Activated CD8-positive, alpha-beta memory T cell treated with anti-CD3 and anti-CD28 coated beads, Interleukin-2, amount 10 ng/mL, durations not matched to agents 7 days and 5 days (primary cell): ENCODE measurements at regions not wholly inside any gene's neighbourhood (a gene's known extent, or its start where the extent isn't known, plus 50 kb on each side); places are given as distances from the start of the nearest gene placed in this dataset.

Experiments
- ATAC-seq: fragments of 150-1000 bp; cut with Tn5 transposase; one replicate; pipeline ENCODE4 v1.10.0; 2021; ENCODE audit warnings: moderate library complexity
- CTCF ChIA-PET: fragments of 350-600 bp; sonication (Branson Sonifier 250); formaldehyde crosslinking; loops from one replicate; lab custom pipeline; 2021; ENCODE audit warnings: antibody characterized with exemption; lab: Charles Lee
- DNase-seq: peaks from one replicate; pipeline ENCODE4 v3.0.0-alpha.2; 2020
- H3K27ac Mint-ChIP-seq: one replicate; pipeline ENCODE4 v1.8.0; 2021; ENCODE audit warnings: mild to moderate bottlenecking, mixed read lengths
- H3K27me3 Mint-ChIP-seq: one replicate; pipeline ENCODE4 v1.8.0; 2021; ENCODE audit warnings: mixed read lengths
- H3K36me3 Mint-ChIP-seq: one replicate; pipeline ENCODE4 v1.8.0; 2021; ENCODE audit warnings: mild to moderate bottlenecking, mixed read lengths
- H3K4me1 Mint-ChIP-seq: one replicate; pipeline ENCODE4 v1.8.0; 2021; ENCODE audit warnings: mixed read lengths
- H3K4me3 Mint-ChIP-seq: one replicate; pipeline ENCODE4 v1.8.0; 2021; ENCODE audit warnings: mild to moderate bottlenecking, moderate library complexity, mixed read lengths
- H3K9me3 Mint-ChIP-seq: one replicate; pipeline ENCODE4 v1.8.0; 2022; ENCODE audit warnings: low read depth, mixed read lengths

- H3K27ac Mint-ChIP-seq, result no peak overlapping the region
- no peak for DNase-seq
- no peaks in the 10 kb centered on the region for H3K4me1 Mint-ChIP-seq
- H3K9me3 Mint-ChIP-seq, result no peaks in the 10 kb centered on the region
- no peak for ATAC-seq
- H3K4me3 Mint-ChIP-seq, result no peak overlapping the region
- CTCF ChIA-PET, result no interaction called here
- no peaks in the 10 kb centered on the region for H3K27me3 Mint-ChIP-seq
- H3K36me3 Mint-ChIP-seq, result no peaks in the 10 kb centered on the region
Observed at GRCh38 chr6:4511641-4512020, 264.6 kb upstream of the CDYL start.

DNA sequence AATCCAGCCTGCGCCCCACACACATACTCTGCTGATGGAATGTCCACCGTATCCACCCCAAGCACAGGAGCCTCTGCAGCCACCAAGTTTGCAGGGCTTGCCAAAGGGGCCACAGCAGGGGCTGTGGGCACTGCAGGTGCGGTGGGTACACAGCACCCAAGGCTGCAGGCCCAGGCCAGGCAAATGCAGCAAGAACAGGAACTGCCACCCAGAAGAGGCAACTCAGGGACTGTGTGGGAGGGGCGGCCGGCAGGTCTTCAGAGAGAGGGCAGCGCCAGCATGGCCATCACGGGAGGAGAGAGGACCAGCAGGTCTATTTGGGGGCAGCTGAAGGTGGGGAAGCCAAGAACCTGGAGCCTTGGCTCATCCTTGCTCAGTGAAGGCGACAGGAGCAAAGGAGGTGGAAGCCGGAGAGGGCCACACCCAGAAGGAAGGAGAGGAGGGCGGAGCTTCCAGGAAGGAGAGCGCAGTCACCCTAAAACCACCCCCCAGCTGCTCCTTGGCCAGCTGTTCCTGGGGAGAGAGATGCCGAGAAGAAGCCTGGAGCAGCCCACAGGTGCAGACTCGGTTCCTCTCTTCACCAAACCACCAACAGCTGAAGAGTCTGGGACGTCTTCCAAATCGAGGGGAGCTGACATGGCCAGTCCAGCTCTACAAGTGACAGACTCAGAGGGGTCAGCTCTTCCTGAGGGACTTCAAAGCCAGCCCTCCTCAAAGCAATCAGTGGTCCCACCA lies 265.1 kb upstream of the CDYL start:
- no peak for DNase-seq
- ATAC-seq, result no peak
- no peaks in the 10 kb centered on the region for H3K9me3 Mint-ChIP-seq
- no peaks in the 10 kb centered on the region for H3K36me3 Mint-ChIP-seq
- H3K27ac Mint-ChIP-seq, result no peak overlapping the region
- H3K4me3 Mint-ChIP-seq, result no peak overlapping the region
- H3K27me3 Mint-ChIP-seq, result no peaks in the 10 kb centered on the region
- no peaks in the 10 kb centered on the region for H3K4me1 Mint-ChIP-seq
- CTCF ChIA-PET, result no interaction called here

DNA sequence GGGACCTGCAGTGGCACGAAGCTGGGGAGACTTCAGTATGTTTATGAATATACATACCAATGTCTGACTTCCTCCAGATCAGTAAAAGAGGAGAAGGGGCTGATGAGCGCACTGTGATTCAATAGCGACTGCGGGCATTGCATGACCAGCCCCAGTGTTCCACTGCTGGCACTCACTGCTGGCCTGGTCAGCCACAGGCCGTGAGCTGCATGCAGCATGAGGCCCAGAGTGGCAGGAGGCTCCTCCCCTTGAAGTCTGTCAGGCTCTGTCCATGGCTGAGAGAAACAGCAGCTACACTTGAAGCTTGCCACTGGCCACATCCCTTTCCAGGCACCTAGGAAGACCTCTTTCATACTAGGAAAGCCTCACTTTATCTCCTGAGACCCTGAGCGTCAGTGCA lies 265.9 kb upstream of the CDYL start:
- H3K9me3 Mint-ChIP-seq, result no peaks in the 10 kb centered on the region
- H3K36me3 Mint-ChIP-seq, result no peaks in the 10 kb centered on the region
- ATAC-seq, result no peak
- CTCF ChIA-PET, result no interaction called here
- H3K27ac Mint-ChIP-seq, result no peak overlapping the region
- DNase-seq, result no peak
- H3K27me3 Mint-ChIP-seq, result peaks cover under 1% of the 10 kb centered on the region
- H3K4me1 Mint-ChIP-seq, result no peaks in the 10 kb centered on the region
- no peak overlapping the region for H3K4me3 Mint-ChIP-seq

- H3K9me3 Mint-ChIP-seq, result no peaks in the 10 kb centered on the region
- ATAC-seq (no peak), DNase-seq (no peak)
- no peaks in the 10 kb centered on the region for H3K36me3 Mint-ChIP-seq
- H3K4me3 Mint-ChIP-seq, result no peak overlapping the region
- H3K4me1 Mint-ChIP-seq, result no peaks in the 10 kb centered on the region
- CTCF ChIA-PET, result no interaction called here
- H3K27me3 Mint-ChIP-seq, result peaks cover 2% of the 10 kb centered on the region
- H3K27ac Mint-ChIP-seq, result no peak overlapping the region
Observed at GRCh38 chr6:4509506-4509905, 266.7 kb upstream of the CDYL start.

GRCh38 chr6:4506792-4507191 lies 269.4 kb upstream of the CDYL start:
- CTCF ChIA-PET, result interaction anchor here (0.7 kb wide), 1 partner anchor 23 kb away, joined by 3 read pairs; no protein-coding TSS in a partner anchor
- no peak overlapping the region for H3K4me3 Mint-ChIP-seq
- peaks cover 6% of the 10 kb centered on the region for H3K27me3 Mint-ChIP-seq
- H3K36me3 Mint-ChIP-seq, result no peaks in the 10 kb centered on the region
- no peaks in the 10 kb centered on the region for H3K4me1 Mint-ChIP-seq
- no peak overlapping the region for H3K27ac Mint-ChIP-seq
- ATAC-seq, result no peak
- DNase-seq, result no peak
- no peaks in the 10 kb centered on the region for H3K9me3 Mint-ChIP-seq

GRCh38 chr6:4506223-4506622 lies 270.0 kb upstream of the CDYL start:
- H3K4me1 Mint-ChIP-seq, result no peaks in the 10 kb centered on the region
- no peaks in the 10 kb centered on the region for H3K9me3 Mint-ChIP-seq
- ATAC-seq (no peak), DNase-seq (no peak)
- H3K4me3 Mint-ChIP-seq, result no peak overlapping the region
- CTCF ChIA-PET, result no interaction called here
- H3K27me3 Mint-ChIP-seq, result peaks cover 6% of the 10 kb centered on the region
- H3K27ac Mint-ChIP-seq, result no peak overlapping the region
- H3K36me3 Mint-ChIP-seq, result no peaks in the 10 kb centered on the region

DNA sequence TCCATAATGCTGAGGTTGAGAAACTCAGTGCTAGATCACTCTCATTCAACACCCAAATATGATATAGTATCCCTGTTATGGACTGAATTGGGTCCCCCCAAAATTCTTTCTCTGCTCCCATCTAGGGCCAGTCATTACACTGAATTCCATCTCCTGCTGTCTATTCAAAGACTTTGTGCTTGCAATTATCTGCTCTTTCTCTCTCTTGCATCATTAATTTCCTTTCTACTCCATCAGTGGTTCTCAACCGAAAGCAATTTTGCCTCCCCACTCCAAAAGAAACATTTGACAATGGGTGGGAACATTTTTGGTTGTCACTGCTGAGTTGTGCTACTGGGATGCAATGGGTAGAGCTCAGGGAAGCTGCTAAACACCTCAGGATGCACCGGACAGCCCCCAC lies 271.5 kb upstream of the CDYL start:
- Mint-ChIP-seq H3K4me1 (no peaks in the 10 kb centered on the region), H3K9me3 (no peaks in the 10 kb centered on the region), H3K27me3 (peaks cover 6% of the 10 kb centered on the region), H3K27ac (no peak overlapping the region), H3K36me3 (no peaks in the 10 kb centered on the region), H3K4me3 (no peak overlapping the region)
- ATAC-seq (no peak), DNase-seq (no peak)
- CTCF ChIA-PET, result no interaction called here

- Mint-ChIP-seq H3K27me3 (peaks cover 6% of the 10 kb centered on the region), H3K27ac (no peak overlapping the region), H3K9me3 (no peaks in the 10 kb centered on the region), H3K36me3 (no peaks in the 10 kb centered on the region), H3K4me3 (no peak overlapping the region), H3K4me1 (no peaks in the 10 kb centered on the region)
- CTCF ChIA-PET, result no interaction called here
- DNase-seq (no peak), ATAC-seq (no peak)
Observed at GRCh38 chr6:4503700-4504099, 272.5 kb upstream of the CDYL start.

DNA sequence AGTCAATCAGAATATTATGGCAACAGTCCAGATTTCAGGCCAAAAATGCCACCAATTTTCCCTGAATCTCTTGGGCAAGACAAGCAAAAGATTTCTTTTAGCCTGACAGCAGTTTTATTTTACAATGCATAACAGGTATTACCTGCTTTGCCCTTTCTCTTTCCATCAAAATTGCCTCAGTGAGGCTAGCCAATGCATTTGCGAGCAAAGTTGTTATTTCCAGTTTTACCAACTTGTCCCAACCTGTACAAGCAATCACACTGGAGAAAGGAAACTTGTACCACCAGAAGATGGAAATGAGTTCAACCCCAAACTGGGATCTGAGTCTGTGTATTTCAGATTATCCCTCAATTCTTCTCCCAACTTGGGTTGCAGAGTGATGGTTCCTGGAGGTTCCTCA lies 279.9 kb upstream of the CDYL start:
- Mint-ChIP-seq H3K36me3 (no peaks in the 10 kb centered on the region), H3K4me1 (no peaks in the 10 kb centered on the region), H3K27me3 (peaks cover 7% of the 10 kb centered on the region), H3K4me3 (no peak overlapping the region), H3K9me3 (peaks cover 2% of the 10 kb centered on the region), H3K27ac (no peak overlapping the region)
- no peak for DNase-seq
- no peak for ATAC-seq
- CTCF ChIA-PET, result no interaction called here

- no peaks in the 10 kb centered on the region for H3K4me1 Mint-ChIP-seq
- peaks cover 3% of the 10 kb centered on the region for H3K27me3 Mint-ChIP-seq
- H3K9me3 Mint-ChIP-seq, result no peaks in the 10 kb centered on the region
- no peak overlapping the region for H3K4me3 Mint-ChIP-seq
- CTCF ChIA-PET, result no interaction called here
- H3K36me3 Mint-ChIP-seq, result no peaks in the 10 kb centered on the region
- no peak for DNase-seq
- no peak for ATAC-seq
- no peak overlapping the region for H3K27ac Mint-ChIP-seq
Observed at GRCh38 chr6:4491501-4492260, 284.5 kb upstream of the CDYL start.

DNA sequence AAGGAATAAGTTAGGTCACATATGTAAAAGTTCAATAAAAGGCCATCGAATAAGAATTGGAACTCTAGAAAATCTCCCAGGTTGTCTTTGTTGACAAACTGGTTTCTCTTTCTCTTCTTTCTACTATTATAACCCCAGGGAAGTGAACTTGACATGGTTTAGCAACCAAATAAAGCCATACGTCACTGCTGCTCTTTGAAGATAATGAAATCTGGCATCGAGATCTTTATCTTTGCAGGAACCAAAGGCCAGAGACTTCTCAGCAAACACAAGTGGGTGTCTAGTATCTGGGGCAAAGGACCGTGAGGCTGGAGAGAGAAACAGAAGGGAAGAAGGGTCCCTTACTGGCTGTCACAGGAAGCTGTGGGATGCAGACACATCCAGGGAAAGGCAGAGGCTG lies 286.7 kb upstream of the CDYL start:
- H3K4me3 Mint-ChIP-seq, result no peak overlapping the region
- no peaks in the 10 kb centered on the region for H3K4me1 Mint-ChIP-seq
- DNase-seq (no peak), ATAC-seq (no peak)
- peaks cover 3% of the 10 kb centered on the region for H3K27me3 Mint-ChIP-seq
- CTCF ChIA-PET, result no interaction called here
- H3K36me3 Mint-ChIP-seq, result no peaks in the 10 kb centered on the region
- H3K9me3 Mint-ChIP-seq, result no peaks in the 10 kb centered on the region
- no peak overlapping the region for H3K27ac Mint-ChIP-seq

DNA sequence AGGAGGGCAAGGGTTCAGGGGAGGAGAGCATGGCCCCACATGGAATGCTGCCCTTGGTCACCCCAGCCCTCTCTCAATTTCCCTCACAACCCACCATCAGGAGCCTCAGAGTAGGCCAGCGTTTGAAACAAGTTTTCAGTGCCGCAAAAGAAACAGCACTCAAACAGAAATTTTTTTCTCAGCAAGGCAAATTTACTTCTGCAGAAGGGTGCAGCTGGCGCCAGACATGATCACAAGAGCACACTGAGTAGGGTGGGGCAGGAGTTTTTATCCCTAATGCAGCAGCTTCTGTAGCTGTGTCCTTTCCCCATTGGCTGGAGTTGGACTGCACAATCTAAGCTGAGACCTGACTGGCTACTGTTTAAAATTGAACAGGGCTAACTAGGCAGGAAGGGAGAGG lies 287.8 kb upstream of the CDYL start:
- DNase-seq, result no peak
- H3K27me3 Mint-ChIP-seq, result no peaks in the 10 kb centered on the region
- ATAC-seq, result no peak
- H3K36me3 Mint-ChIP-seq, result no peaks in the 10 kb centered on the region
- H3K4me1 Mint-ChIP-seq, result no peaks in the 10 kb centered on the region
- H3K9me3 Mint-ChIP-seq, result no peaks in the 10 kb centered on the region
- H3K4me3 Mint-ChIP-seq, result no peak overlapping the region
- H3K27ac Mint-ChIP-seq, result no peak overlapping the region
- CTCF ChIA-PET, result no interaction called here

GRCh38 chr6:4487538-4487937 lies 288.7 kb upstream of the CDYL start:
- CTCF ChIA-PET, result no interaction called here
- Mint-ChIP-seq H3K27me3 (no peaks in the 10 kb centered on the region), H3K36me3 (no peaks in the 10 kb centered on the region), H3K4me1 (no peaks in the 10 kb centered on the region), H3K27ac (no peak overlapping the region), H3K9me3 (no peaks in the 10 kb centered on the region), H3K4me3 (no peak overlapping the region)
- no peak for ATAC-seq
- no peak for DNase-seq

DNA sequence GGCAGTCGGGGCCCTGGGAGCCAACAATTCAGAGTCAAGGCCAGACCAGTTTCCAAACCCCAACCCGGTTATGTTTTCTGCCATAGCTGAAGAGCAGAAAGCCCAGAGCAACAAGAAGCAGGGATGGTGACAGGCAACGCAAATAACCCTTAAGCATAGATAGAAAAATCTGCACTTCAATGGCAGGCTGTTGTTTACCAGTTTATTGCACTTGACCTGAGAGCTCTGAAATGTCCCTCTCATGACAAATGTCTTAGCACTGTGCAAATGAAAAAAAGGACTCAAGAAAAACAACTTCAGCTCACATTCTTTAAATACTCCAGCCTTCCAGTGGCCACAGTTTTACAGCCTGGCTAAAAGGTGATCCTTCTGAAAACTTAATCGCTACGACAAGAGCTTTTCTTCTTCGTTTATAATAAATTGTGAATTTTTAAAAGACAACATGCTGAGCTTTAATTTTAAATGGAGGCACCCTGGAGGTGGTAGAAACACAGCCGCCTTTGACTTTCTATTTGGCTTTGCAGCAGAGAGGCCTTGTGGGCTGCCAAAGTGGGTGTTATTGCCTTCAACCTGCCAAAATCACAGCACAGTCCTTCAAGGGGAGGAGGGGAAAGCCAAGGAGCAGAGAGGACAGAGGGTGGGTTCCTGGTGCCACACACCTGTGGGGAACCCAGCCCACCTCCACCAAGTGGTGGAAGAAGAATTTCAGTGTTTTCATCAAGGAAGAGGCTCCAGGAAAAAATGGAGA lies 289.5 kb upstream of the CDYL start:
- Mint-ChIP-seq H3K36me3 (no peaks in the 10 kb centered on the region), H3K27me3 (no peaks in the 10 kb centered on the region), H3K4me1 (no peaks in the 10 kb centered on the region), H3K27ac (no peak overlapping the region), H3K4me3 (no peak overlapping the region), H3K9me3 (no peaks in the 10 kb centered on the region)
- DNase-seq (no peak), ATAC-seq (no peak)
- CTCF ChIA-PET, result no interaction called here
